GM23338 (cell line): ENCODE measurements at regions not wholly inside any gene's neighbourhood (a gene's known extent, or its start where the extent isn't known, plus 50 kb on each side); places are given as distances from the start of the nearest gene placed in this dataset.

Experiments used
- EZH2 ChIP-seq: fragments of 200-600 bp; sonication (generic); IDR thresholded peaks from one replicate; pipeline ENCODE4 v1.8.0; 2017; ENCODE audit warnings: antibody characterized with exemption, mild to moderate bottlenecking, low read depth; ENCODE audit not compliant: unreplicated experiment
- STAT1 ChIP-seq: IDR thresholded peaks from one replicate; pipeline ENCODE4 v1.6.1; 2016; ENCODE audit warnings: antibody characterized with exemption; ENCODE audit not compliant: unreplicated experiment

GRCh38 chr20:48278961-48279481, 493.7 kb upstream of the SULF2 start:
- no peak for TF ChIP-seq EZH2
- no peak for TF ChIP-seq STAT1
